Choroid plexus epithelial cell (primary cell): ENCODE measurements at regions not wholly inside any gene's neighbourhood (a gene's known extent, or its start where the extent isn't known, plus 50 kb on each side); places are given as distances from the start of the nearest gene placed in this dataset.

Experiments used
- DNase-seq: peaks from one replicate; pipeline ENCODE4 v3.0.0-alpha.2; 2010; ENCODE audit warnings: low read depth
- H3K4me3 ChIP-seq: 2 replicates; pipeline ENCODE4 v1.5.1; 2011; ENCODE audit warnings: low read depth, mild to moderate bottlenecking, control low read depth, low read length, moderate library complexity
- TF ChIP-seq, protein P1 (sequence below): conservative IDR thresholded peaks from 2 replicates; pipeline ENCODE4 v1.5.1; 2011; ENCODE audit warnings: low read depth, mild to moderate bottlenecking, control low read depth, inconsistent platforms, low read length, moderate library complexity

GRCh38 chr1:199067483-199067882 lies 428.6 kb downstream of the PTPRC start:
- no peak overlapping the region for H3K4me3 ChIP-seq
- DNase-seq, result no peak
- TF ChIP-seq, protein P1, sequence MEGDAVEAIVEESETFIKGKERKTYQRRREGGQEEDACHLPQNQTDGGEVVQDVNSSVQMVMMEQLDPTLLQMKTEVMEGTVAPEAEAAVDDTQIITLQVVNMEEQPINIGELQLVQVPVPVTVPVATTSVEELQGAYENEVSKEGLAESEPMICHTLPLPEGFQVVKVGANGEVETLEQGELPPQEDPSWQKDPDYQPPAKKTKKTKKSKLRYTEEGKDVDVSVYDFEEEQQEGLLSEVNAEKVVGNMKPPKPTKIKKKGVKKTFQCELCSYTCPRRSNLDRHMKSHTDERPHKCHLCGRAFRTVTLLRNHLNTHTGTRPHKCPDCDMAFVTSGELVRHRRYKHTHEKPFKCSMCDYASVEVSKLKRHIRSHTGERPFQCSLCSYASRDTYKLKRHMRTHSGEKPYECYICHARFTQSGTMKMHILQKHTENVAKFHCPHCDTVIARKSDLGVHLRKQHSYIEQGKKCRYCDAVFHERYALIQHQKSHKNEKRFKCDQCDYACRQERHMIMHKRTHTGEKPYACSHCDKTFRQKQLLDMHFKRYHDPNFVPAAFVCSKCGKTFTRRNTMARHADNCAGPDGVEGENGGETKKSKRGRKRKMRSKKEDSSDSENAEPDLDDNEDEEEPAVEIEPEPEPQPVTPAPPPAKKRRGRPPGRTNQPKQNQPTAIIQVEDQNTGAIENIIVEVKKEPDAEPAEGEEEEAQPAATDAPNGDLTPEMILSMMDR, result no peak

- DNase-seq, result no peak
- H3K4me3 ChIP-seq, result no peak overlapping the region
- TF ChIP-seq, protein P1, result no peak
These were observed 432.2 kb downstream of the PTPRC start for GRCh38 chr1:199071080-199071479.

GRCh38 chr1:199073166-199073565 lies 434.3 kb downstream of the PTPRC start:
- no peak overlapping the region for H3K4me3 ChIP-seq
- DNase-seq, result no peak
- TF ChIP-seq, protein P1, result no peak

DNA sequence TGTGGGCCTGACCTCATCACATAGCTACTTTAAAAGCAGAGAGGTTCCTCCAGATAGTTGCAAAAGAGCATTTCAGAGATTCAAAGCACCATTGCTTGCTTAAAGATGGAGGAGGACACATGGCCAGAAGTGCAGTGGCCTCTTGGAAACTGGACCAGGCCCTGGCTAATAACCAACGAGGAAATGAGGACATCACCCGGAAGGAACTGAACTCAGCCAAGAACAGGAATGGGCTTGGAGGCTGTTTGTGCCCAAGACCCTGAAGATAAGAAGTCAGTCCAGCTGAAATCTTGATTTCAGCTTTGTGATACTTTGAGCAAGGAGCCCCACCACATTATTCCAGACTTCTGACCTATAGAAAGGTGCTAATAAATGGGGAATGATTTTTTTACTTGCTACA lies 437.0 kb downstream of the PTPRC start:
- TF ChIP-seq, protein P1, result no peak

GRCh38 chr1:199079994-199080393 lies 441.2 kb downstream of the PTPRC start:
- no peak overlapping the region for H3K4me3 ChIP-seq
- TF ChIP-seq, protein P1, result no peak
- DNase-seq, result no peak

More for the DNA sequence above, 437.0 kb downstream of the PTPRC start:
- no peak for DNase-seq
- H3K4me3 ChIP-seq, result no peak overlapping the region

DNA sequence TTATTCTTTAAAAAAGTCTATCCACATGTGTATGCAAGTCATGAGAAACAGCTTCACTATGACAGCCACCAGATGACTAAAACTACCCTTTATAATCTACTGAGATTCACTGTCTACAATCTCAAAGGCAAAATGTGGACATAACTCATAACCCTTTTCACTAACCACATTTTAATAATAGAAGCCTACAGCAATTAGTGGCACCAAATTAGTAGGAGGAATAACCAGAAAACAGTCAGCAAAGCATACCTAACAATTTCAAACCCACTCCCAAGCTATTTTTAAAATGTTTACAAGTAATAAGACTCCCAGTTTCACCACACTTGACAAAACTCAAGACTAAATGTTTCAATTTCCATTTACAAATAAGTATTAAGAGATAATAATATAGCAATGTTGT lies 442.9 kb downstream of the PTPRC start:
- H3K4me3 ChIP-seq, result no peak overlapping the region
- TF ChIP-seq, protein P1, result no peak
- no peak for DNase-seq

DNA sequence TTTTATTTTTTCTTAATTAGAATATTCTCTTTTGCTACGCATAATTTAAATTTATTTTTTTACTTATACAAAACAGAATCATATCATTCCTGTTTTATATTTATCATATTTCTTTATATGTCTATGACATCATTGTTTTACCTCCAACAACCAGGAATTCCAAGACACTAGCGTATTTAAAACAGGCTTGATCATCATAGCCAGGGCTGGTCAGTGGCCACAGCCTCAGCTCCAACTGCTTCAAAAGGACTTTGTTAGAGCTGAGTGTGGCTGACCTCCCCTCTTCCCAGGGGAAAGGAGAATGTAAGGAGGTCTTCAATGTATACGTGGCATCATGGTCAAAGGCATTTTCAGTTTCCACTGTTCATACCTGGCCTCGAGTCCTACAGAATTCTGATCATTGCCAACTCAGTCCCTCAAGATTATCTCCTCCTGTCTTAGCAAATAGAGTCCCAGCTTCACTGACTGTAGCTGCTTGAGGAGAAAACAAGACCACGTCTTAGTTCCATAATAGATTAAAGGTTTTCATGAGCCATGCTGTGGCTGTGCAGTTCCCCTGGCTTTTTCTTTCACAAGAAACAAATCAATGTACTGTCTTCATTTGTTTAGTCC lies 444.0 kb downstream of the PTPRC start:
- DNase-seq, result no peak
- H3K4me3 ChIP-seq, result no peak overlapping the region
- TF ChIP-seq, protein P1, result no peak
